GM23248 (cell line): ENCODE measurements at regions not wholly inside any gene's neighbourhood (a gene's known extent, or its start where the extent isn't known, plus 50 kb on each side); places are given as distances from the start of the nearest gene placed in this dataset.

Source experiments
- EZH2 ChIP-seq: fragments of 200-600 bp; sonication (generic); IDR thresholded peaks from 2 replicates; pipeline ENCODE4 v1.6.1; 2018; ENCODE audit warnings: antibody characterized with exemption, mild to moderate bottlenecking; ENCODE audit not compliant: insufficient read depth, poor library complexity, severe bottlenecking
- EZH2phosphoT487 ChIP-seq: fragments of 200-600 bp; sonication (generic); IDR thresholded peaks from 2 replicates; pipeline ENCODE4 v1.6.1; 2018; ENCODE audit warnings: antibody characterized with exemption, moderate library complexity, mild to moderate bottlenecking, low read depth; ENCODE audit not compliant: insufficient read depth

- TF ChIP-seq EZH2 (no peak), EZH2phosphoT487 (no peak)
Observed at GRCh38 chr20:55342822-55343221, 662.5 kb downstream of the CBLN4 start.
